SH-SY5Y (cell line): ENCODE measurements at regions not wholly inside any gene's neighbourhood (a gene's known extent, or its start where the extent isn't known, plus 50 kb on each side); places are given as distances from the start of the nearest gene placed in this dataset.

ENCODE experiments used
- GATA2 ChIP-seq: IDR thresholded peaks from 2 replicates; pipeline ENCODE4 v1.6.1; 2011; ENCODE audit warnings: mild to moderate bottlenecking, low read depth, low read length
- GATA3 ChIP-seq: IDR thresholded peaks from 2 replicates; pipeline ENCODE4 v1.6.1; 2011; ENCODE audit warnings: low read depth, mild to moderate bottlenecking, low read length, moderate library complexity

- TF ChIP-seq GATA2 (no peak), GATA3 (no peak)
Measured at GRCh38 chr1:55402671-55403464, 187.7 kb upstream of the USP24 start.
